GM18502 (cell line): ENCODE measurements at regions not wholly inside any gene's neighbourhood (a gene's known extent, or its start where the extent isn't known, plus 50 kb on each side); places are given as distances from the start of the nearest gene placed in this dataset.
"Not testable (repeated sequence)": the region's sequence is repeated elsewhere in the genome, so short reads cannot be mapped to it uniquely, and the experiment has no call there.

Experiments used
- ATAC-seq: cut with Tn5 transposase; IDR thresholded peaks from one replicate; pipeline ENCODE4 v1.9.1; 2021; ENCODE audit warnings: mild to moderate bottlenecking; ENCODE audit not compliant: unreplicated experiment, poor library complexity

- no peak for ATAC-seq
Observed at GRCh38 chr9:84054341-84055010, 73.9 kb downstream of the RMI1 start.

GRCh38 chr9:84057662-84058061, 77.1 kb downstream of the RMI1 start:
- ATAC-seq, result no peak

GRCh38 chr9:84059936-84060335, 79.3 kb downstream of the RMI1 start:
- no peak for ATAC-seq

DNA sequence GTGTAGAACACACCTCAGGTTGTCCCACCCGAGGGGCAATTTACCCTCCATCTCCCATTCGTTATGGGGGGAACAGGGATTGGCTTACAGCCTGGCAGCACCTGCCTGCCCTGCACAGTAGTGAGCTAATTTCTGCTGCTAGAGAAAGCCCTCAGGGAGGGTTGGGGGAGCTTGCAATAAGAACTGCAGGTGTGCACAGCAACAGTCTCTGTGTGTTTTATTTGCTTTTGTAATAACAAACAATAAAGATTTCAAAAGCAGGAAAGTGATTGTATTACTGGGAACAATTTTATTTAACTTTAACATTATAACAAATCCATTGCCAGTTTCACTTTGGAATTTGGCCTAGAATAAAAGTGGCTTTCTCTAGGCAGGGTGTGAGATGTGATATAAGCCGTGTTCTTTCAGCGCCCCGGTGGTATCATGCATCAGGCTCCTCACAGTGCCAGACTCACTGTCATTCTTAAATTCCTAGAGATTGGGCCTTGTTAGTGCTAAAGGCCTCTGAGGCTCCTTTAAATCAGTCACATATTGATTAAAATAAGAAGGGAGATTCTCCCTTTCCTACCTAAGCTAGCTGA, 81.1 kb downstream of the RMI1 start:
- no peak for ATAC-seq

DNA sequence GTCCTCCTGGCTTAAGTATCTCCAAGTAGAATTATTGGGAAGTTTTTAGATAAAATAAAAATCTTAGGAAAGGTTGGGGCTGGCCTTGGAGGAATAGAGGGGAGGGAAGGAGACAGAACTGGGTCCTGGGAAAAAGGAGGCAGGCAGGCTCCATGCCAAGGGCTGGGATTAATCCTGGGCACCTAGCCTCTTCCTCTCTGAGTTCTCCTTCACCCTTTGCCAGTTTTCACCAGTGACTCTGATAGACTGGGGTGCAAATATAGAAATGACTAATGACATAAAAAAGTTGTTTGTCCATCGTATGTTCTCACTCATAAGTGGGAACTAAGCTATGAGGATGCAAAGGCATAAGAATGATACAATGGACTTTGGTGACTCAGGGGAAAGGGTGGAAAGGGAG, 81.9 kb downstream of the RMI1 start:
- ATAC-seq, result no peak

DNA sequence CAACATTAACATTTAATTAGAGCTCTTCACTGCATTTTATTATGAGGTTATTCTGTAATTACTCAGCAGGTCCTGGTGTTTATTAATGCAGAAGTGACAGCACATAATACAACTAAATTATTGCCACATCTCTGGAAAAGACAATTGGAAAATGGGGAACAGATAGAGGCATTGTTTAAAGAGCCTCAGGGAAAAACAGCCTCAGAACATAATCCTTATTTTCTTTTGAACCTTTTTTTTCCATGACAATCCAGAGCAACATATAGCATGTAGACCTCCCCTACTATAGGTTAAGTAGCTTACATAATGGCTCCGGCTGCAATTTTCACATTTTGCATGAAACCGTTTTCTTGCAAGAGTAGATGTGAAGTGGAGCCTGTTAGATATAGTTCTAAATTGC, 87.2 kb downstream of the RMI1 start:
- ATAC-seq, result no peak

DNA sequence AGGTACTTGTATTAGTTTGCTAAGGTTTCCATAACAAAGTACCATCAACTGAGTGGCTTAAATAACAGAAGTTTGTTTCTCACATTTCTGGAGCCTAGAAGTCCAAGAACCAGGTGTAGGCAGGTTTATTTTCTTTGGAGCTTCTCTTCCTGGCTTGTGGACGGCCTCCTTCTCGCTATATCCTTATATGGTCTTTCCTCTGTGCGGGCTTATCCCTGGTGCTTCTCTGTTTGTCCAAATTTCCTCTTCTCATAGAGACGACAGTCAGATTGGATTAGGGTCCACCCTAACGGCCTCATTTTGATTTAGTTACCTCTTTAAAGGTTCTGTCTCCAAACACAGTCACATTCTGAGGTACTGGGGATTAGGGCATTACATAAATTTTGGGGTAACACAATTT, 88.3 kb downstream of the RMI1 start:
- no peak for ATAC-seq

DNA sequence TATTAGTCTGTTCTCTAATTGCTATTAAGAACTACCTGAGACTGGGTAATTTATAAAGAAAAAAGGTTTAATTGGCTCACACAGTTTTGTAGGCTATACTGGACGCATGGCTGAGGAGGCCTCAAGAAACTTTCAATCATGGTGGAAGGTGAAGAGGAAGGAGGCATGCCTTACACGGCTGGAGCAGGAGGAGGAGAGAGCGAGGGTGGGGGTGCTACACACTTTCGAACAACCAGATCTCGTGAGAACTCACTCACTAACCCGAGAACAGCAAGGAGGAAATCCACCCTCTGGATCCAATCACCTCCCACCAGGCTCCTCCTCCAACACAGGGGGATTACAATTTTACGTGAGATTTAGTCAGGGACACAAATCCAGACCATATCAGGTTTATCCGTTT, 90.0 kb downstream of the RMI1 start:
- no peak for ATAC-seq

- no peak for ATAC-seq
Observed at GRCh38 chr9:84072621-84073180, 92.1 kb downstream of the RMI1 start.

DNA sequence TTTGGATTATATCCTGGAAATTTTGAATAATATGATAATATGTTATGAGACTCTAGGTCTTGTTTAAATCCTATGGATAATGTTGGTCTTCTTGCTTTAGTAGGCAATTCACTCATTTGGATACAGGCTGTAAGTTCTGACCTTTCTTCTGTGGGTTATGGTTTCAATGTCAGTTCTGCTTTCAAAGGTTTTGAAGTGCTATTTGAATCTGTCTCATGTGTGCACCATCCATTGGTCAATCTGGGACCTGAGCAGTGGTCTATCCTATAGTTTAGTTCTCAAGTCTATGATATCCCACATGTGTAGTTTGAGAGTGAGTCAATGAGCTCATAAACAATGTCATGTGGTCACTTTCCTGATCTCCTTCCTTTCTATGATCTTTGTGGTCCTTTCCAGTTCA, 94.4 kb downstream of the RMI1 start:
- no peak for ATAC-seq

GRCh38 chr9:84076384-84076783, 95.8 kb downstream of the RMI1 start:
- ATAC-seq, result no peak

- not testable (repeated sequence) for ATAC-seq
Observed at GRCh38 chr9:84077816-84078215, 97.2 kb downstream of the RMI1 start.

DNA sequence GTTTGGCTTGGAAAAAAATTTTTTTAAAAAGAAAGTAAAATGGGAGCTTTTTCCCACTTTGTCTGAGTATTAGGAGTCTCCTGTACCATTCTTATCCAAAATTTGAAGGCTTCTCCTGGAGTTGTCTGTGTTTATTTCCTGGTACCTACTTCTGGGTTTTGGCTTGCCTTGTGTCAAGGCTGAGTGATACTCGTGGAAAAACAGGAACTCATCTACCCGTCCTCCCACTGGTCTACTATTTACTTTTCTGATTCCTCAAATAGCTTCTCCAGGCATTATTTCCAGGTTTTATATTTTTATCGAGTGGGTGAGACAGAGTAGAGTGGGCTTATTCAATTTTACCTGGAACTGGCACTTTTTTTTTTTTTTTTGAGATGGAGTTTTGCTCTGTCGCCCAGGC, 99.4 kb downstream of the RMI1 start:
- no peak for ATAC-seq

DNA sequence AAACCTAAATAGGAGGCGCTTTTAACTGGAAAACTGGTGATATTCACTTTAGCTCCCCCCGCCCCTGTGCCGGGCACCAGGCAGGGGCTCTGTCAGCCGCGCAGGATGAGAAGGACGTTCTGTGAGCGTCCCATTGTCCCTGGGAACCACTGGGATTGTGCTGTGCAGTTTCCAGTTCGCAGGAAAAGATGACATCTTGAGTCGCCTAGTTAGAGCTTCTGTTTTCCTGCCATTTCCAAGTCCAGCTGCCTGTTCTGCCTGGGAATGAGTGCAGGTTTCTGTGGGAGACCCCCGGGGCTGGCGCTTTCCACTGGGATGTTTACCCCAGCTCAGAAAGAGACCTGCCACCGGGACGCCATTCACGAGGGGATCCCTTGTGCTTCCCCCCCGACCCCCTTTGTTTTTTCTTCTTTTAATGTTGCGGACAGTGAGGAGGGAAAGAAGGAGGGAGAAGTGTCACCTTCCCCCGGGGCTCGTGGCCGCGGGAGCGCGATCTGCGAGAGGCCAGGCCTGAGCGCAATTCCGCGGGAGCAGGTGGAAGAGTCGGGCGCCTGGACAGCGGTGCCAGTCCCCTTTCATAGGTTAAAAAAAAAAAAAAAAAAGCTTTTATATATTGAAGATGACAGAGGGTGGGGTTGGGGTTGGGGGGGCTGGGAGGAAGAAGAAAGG, 121.5 kb downstream of the RMI1 start:
- ATAC-seq, result no peak

GRCh38 chr9:84103651-84104377, 123.2 kb downstream of the RMI1 start:
- no peak for ATAC-seq

GRCh38 chr9:84107081-84107480, 126.5 kb downstream of the RMI1 start:
- ATAC-seq, result no peak

DNA sequence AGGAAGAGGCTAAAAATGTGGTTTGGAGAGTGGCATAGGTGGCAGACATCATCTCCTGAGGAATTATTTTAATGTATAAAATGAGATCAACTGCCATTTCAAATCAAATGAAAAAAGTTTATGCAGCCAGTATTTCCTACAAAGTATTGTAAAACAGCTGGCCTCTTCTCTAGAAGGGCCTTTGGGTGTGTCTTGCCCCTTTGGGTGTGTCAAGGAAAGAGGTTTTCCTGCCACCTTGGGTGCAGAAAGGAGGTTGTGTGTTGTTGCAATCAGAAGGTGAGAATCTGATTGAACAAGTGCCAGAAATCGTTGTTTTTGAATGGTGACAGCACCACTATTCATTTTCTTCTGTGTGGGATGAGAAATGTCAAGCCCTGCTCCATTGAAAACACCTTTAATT, 127.4 kb downstream of the RMI1 start:
- ATAC-seq, result no peak

- ATAC-seq, result no peak
Observed at GRCh38 chr9:84111726-84112125, 131.1 kb downstream of the RMI1 start.

GRCh38 chr9:84121991-84122523, 141.5 kb downstream of the RMI1 start:
- ATAC-seq, result no peak

DNA sequence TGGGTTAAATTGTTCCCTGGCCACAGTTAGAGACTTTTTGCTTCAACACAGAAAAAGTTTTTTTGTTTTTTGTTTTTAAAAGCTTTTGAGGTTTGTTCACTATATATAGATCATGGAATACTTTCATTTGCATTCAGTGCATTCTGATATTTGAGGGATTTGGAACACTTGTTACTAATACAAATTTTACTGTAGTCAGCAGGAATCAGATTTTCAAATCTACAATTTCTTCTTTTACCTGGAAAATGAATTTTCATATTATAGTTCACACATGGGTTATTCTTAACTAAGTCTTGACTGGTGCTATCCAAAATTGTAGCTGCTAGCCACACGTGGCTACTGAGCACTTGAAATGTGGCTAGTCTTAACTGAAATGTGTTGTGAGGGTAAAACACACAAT, 142.0 kb downstream of the RMI1 start:
- ATAC-seq, result no peak
